Panc1 (cell line): ENCODE measurements at regions not wholly inside any gene's neighbourhood (a gene's known extent, or its start where the extent isn't known, plus 50 kb on each side); places are given as distances from the start of the nearest gene placed in this dataset.

Experiments used
- CTCF ChIP-seq: fragments of 450-650 bp; IDR thresholded peaks from 2 replicates; pipeline ENCODE4 v1.5.1; 2017; ENCODE audit warnings: mild to moderate bottlenecking
- POLR2AphosphoS5 ChIP-seq: IDR thresholded peaks from 2 replicates; pipeline ENCODE4 v1.6.1; 2012; ENCODE audit warnings: mild to moderate bottlenecking, low read depth, low read length, moderate library complexity
- REST ChIP-seq, 2 experiments: IDR thresholded peaks; 2 replicates each; pipeline ENCODE4 v1.6.1; 2011 to 2012; ENCODE audit warnings: low read depth in 2 of 2, control low read depth in 1 of 2, low read length in 1 of 2, mild to moderate bottlenecking in 1 of 2, moderate library complexity in 1 of 2; ENCODE audit not compliant: insufficient read depth in 1 of 2
- SIN3A ChIP-seq: IDR thresholded peaks from 2 replicates; pipeline ENCODE4 v1.6.1; 2012; ENCODE audit warnings: low read depth, mild to moderate bottlenecking, low read length, moderate library complexity, borderline replicate concordance; ENCODE audit not compliant: insufficient read depth
- TCF7L2 ChIP-seq: IDR thresholded peaks from 2 replicates; pipeline ENCODE4 v1.6.1; 2011; ENCODE audit warnings: mild to moderate bottlenecking, low read depth, low read length, inconsistent platforms

GRCh38 chr1:82710091-82710490, 909.4 kb downstream of the ADGRL2 start:
- TF ChIP-seq CTCF (no peak; the same call in 1 of the 2 replicates), POLR2AphosphoS5 (no peak), SIN3A (no peak), TCF7L2 (no peak), REST (IDR thresholded peaks at IDR 0.05; ENCODE audit: insufficient read depth in 1 of 2, low read depth in 2 of 2, low read length in 1 of 2) (no peak)
